ENCODE measurements at regions not wholly inside any gene's neighbourhood (a gene's known extent, or its start where the extent isn't known, plus 50 kb on each side); places are given as distances from the start of the nearest gene placed in this dataset.

- no peak overlapping the region for H2BK12ac ChIP-seq (ENCODE audit: low read depth, low read length)
- H4K5ac ChIP-seq (ENCODE audit: insufficient read length, low read depth, low read length): no peak overlapping the region
- H3K27me3 ChIP-seq (replicated peaks in 1 of 4; ENCODE audit: control insufficient read depth in 3 of 4, extremely low read depth in 1 of 4, insufficient read depth in 3 of 4, low read length in 3 of 4): no peaks in the 10 kb centered on the region
- no peak overlapping the region for H4K91ac ChIP-seq (replicated peaks; ENCODE audit: insufficient read length, low read length)
- no peaks in the 10 kb centered on the region for H4K20me1 ChIP-seq (replicated peaks in 1 of 2; ENCODE audit: control insufficient read depth in 1 of 2, insufficient read depth in 2 of 2, low read length in 2 of 2)
- no peaks in the 10 kb centered on the region for H3K9me3 ChIP-seq (ENCODE audit: insufficient read depth in 2 of 2, low read depth in 1 of 2, low read length in 1 of 2)
- ChIA-PET POLR2A (ENCODE audit: partially characterized antibody) (no interaction called here), CTCF (ENCODE audit: partially characterized antibody) (no interaction called here)
- H4K8ac ChIP-seq (ENCODE audit: extremely low read depth, insufficient read depth, low read length): no peak overlapping the region
- no peak overlapping the region for H3K56ac ChIP-seq (replicated peaks; ENCODE audit: insufficient read length, low read depth, low read length)
- H2BK15ac ChIP-seq (ENCODE audit: low read length): no peak overlapping the region
- no peaks in the 10 kb centered on the region for H3K36me3 ChIP-seq (ENCODE audit: control insufficient read depth in 2 of 4, insufficient read depth in 4 of 4, low read length in 3 of 4)
- whole genome bisulfite sequencing, 2 experiments (ENCODE audit: extremely low coverage in 1 of 2, insufficient coverage in 1 of 2, insufficient read length in 1 of 2, insufficient replicate concordance in 2 of 2, low coverage in 1 of 2, low lambda C conversion rate in 2 of 2, missing lambda C conversion rate in 1 of 2): 100% methylated on average over 2 of the region's 2 CpGs; no CpG with 5 or more reads in 1 of the 2 experiments
- H3K18ac ChIP-seq (ENCODE audit: extremely low read depth, low read length): no peak overlapping the region
- H3K79me2 ChIP-seq (ENCODE audit: control insufficient read depth in 1 of 2, insufficient read depth in 2 of 2, low read length in 2 of 2): no peaks in the 10 kb centered on the region
- DNase-seq (ENCODE audit: low read depth in 1 of 2, low spot score in 2 of 2) (no peak), FAIRE-seq (no peak)
- H2BK20ac ChIP-seq (ENCODE audit: low read length): no peak overlapping the region
- H3K4ac ChIP-seq (replicated peaks; ENCODE audit: insufficient read length, low read depth, low read length): no peak overlapping the region
- H3K23me2 ChIP-seq (ENCODE audit: low read depth, low read length): no peaks in the 10 kb centered on the region
- H2AK5ac ChIP-seq (ENCODE audit: low read depth, low read length): no peak overlapping the region
- no peak overlapping the region for H2BK120ac ChIP-seq (replicated peaks; ENCODE audit: low read depth, low read length)
- no peak overlapping the region for H2AFZ ChIP-seq (ENCODE audit: low read length)
- H3K14ac ChIP-seq (ENCODE audit: insufficient read length): no peak overlapping the region
- H3K4me3 ChIP-seq (ENCODE audit: extremely low read depth in 1 of 4, insufficient read depth in 2 of 4, low read depth in 3 of 4, low read length in 4 of 4): no peak overlapping the region
- no peak overlapping the region for H3K27ac ChIP-seq (ENCODE audit: low read depth, low read length)
- no peaks in the 10 kb centered on the region for H3K4me1 ChIP-seq (replicated peaks in 1 of 4; ENCODE audit: control insufficient read depth in 3 of 4, insufficient read depth in 4 of 4, low read length in 3 of 4)
- no peak overlapping the region for H3K4me2 ChIP-seq (ENCODE audit: insufficient read depth in 1 of 2, low read depth in 2 of 2, low read length in 2 of 2)
- no peaks in the 10 kb centered on the region for H3K79me1 ChIP-seq (ENCODE audit: low read depth, low read length)
- H3K23ac ChIP-seq (ENCODE audit: insufficient read length): no peak overlapping the region
- no peak overlapping the region for H3K9ac ChIP-seq (replicated peaks in 1 of 4; ENCODE audit: extremely low read depth in 1 of 4, low read depth in 3 of 4, low read length in 3 of 4)
- no peak overlapping the region for H2BK5ac ChIP-seq (ENCODE audit: low read depth, low read length)
- TF ChIP-seq RFX5 (IDR thresholded peaks at IDR 0.05; ENCODE audit: borderline replicate concordance, low read depth, low read length) (no peak), TCF12 (IDR thresholded peaks at IDR 0.05; ENCODE audit: low read depth, low read length) (no peak), POLR2AphosphoS5 (IDR thresholded peaks at IDR 0.05; ENCODE audit: low read depth, low read length) (no peak), ZNF274 (IDR thresholded peaks at IDR 0.05; ENCODE audit: borderline replicate concordance, extremely low read depth, low read length) (no peak), KDM1A (IDR thresholded peaks at IDR 0.05; ENCODE audit: borderline replicate concordance, low read length) (no peak), NANOG (IDR thresholded peaks at IDR 0.05; ENCODE audit: insufficient read depth, low read depth, low read length, poor library complexity, severe bottlenecking) (no peak), CBX8 (IDR thresholded peaks at IDR 0.05; ENCODE audit: borderline replicate concordance, low read depth, low read length) (no peak), CREB1 (IDR thresholded peaks at IDR 0.05) (no peak), YY1 (IDR thresholded peaks at IDR 0.05; ENCODE audit: low read depth, low read length) (no peak), SIN3A (conservative IDR thresholded peaks at IDR 0.05 in 1 of 2, IDR thresholded peaks at IDR 0.05 in 1 of 2; ENCODE audit: low read depth in 1 of 2, low read length in 2 of 2) (no peak), JUN (IDR thresholded peaks at IDR 0.05; ENCODE audit: low read depth, low read length) (no peak), EZH2 (IDR thresholded peaks at IDR 0.05; ENCODE audit: low read depth, low read length, severe bottlenecking) (no peak), HDAC2 (IDR thresholded peaks at IDR 0.05; ENCODE audit: borderline replicate concordance in 1 of 2, low read depth in 2 of 2, low read length in 2 of 2) (no peak), SAP30 (IDR thresholded peaks at IDR 0.05; ENCODE audit: insufficient read depth, insufficient replicate concordance, low read length) (no peak)
- TF ChIP-seq, protein P1, sequence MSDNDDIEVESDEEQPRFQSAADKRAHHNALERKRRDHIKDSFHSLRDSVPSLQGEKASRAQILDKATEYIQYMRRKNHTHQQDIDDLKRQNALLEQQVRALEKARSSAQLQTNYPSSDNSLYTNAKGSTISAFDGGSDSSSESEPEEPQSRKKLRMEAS (IDR thresholded peaks at IDR 0.05): no peak
Measured at GRCh38 chrX:44596277-44596676, 53.6 kb upstream of the FUNDC1 start.
